A673 (cell line): ENCODE measurements at regions not wholly inside any gene's neighbourhood (a gene's known extent, or its start where the extent isn't known, plus 50 kb on each side); places are given as distances from the start of the nearest gene placed in this dataset.

Source experiments
- BruUV-seq: library from RNA; stranded (reverse); fragments of 400-500 nt; replicated peaks from 2 replicates; lab custom pipeline; 2021; lab: Mats Ljungman, UMichigan
- CTCF ChIA-PET: fragments of 300-600 bp; sonication (Branson Sonifier 250); formaldehyde crosslinking; loops from one replicate; lab custom pipeline; 2022; ENCODE audit warnings: antibody characterized with exemption; lab: Charles Lee
- POLR2A ChIA-PET: fragments of 300-600 bp; sonication (Branson Sonifier 250); formaldehyde crosslinking; loops from one replicate; lab custom pipeline; 2022; ENCODE audit warnings: antibody characterized with exemption; ENCODE audit not compliant: low non-redundant PET; lab: Charles Lee
- DNase-seq: peaks from one replicate; pipeline ENCODE4 v3.0.0-alpha.2; 2015; ENCODE audit warnings: low spot score
- H3K27ac ChIP-seq: fragments of 200-600 bp; sonication (generic); 2 replicates; pipeline ENCODE4 v1.5.1; 2016; ENCODE audit warnings: mixed run types, low read depth, mild to moderate bottlenecking, mixed read lengths, antibody characterized with exemption, low read length; ENCODE audit not compliant: poor library complexity, severe bottlenecking
- H3K27me3 ChIP-seq: fragments of 200-600 bp; sonication (generic); replicated peaks from 2 replicates; pipeline ENCODE4 v1.6.1; 2017; ENCODE audit warnings: mixed run types, low read depth, mild to moderate bottlenecking, mixed read lengths, antibody characterized with exemption, low read length; ENCODE audit not compliant: insufficient read depth, poor library complexity
- H3K36me3 ChIP-seq: fragments of 200-600 bp; sonication (generic); 2 replicates; pipeline ENCODE4 v1.6.1; 2016; ENCODE audit warnings: mixed run types, mild to moderate bottlenecking, mixed read lengths, antibody characterized with exemption, low read length; ENCODE audit not compliant: insufficient read depth, poor library complexity, severe bottlenecking
- H3K4me1 ChIP-seq: fragments of 200-600 bp; sonication (generic); 2 replicates; pipeline ENCODE4 v1.6.1; 2017; ENCODE audit warnings: mixed run types, mild to moderate bottlenecking, mixed read lengths, antibody characterized with exemption, low read length; ENCODE audit not compliant: insufficient read depth, poor library complexity, severe bottlenecking
- H3K4me3 ChIP-seq: fragments of 200-600 bp; sonication (generic); 2 replicates; pipeline ENCODE4 v1.5.1; 2016; ENCODE audit warnings: low read depth, mixed run types, mild to moderate bottlenecking, mixed read lengths, low read length; ENCODE audit not compliant: poor library complexity, severe bottlenecking
- H3K9me3 ChIP-seq: fragments of 200-600 bp; sonication (generic); 2 replicates; pipeline ENCODE4 v1.6.1; 2016; ENCODE audit warnings: mixed run types, low read depth, mild to moderate bottlenecking, mixed read lengths, antibody characterized with exemption, low read length; ENCODE audit not compliant: poor library complexity, severe bottlenecking
- CTCF ChIP-seq: fragments of 300-800, 200-600 bp; sonication (generic); conservative IDR thresholded peaks from 2 replicates; pipeline ENCODE4 v1.5.1; 2017; ENCODE audit warnings: low read depth, mild to moderate bottlenecking, antibody characterized with exemption, low read length, moderate library complexity, mixed read lengths
- EZH2 ChIP-seq: fragments of 200-600 bp; sonication (generic); IDR thresholded peaks from 2 replicates; pipeline ENCODE4 v1.6.1; 2017; ENCODE audit warnings: borderline replicate concordance, low read depth, mild to moderate bottlenecking, mixed read lengths, antibody characterized with exemption, low read length; ENCODE audit not compliant: poor library complexity, severe bottlenecking
- intact Hi-C: fragments of 100-400 bp; cut with micrococcal nuclease; formaldehyde crosslinking; loops from one replicate; pipeline ENCODE4 v1.10.0; 2022; ENCODE audit not compliant: unreplicated experiment

- no peaks in the 10 kb centered on the region for H3K4me1 ChIP-seq
- H3K4me3 ChIP-seq, result no peak overlapping the region
- CTCF ChIA-PET, result no interaction called here
These were observed 884.7 kb downstream of the TBC1D22A start for GRCh38 chr22:47647181-47647580.

GRCh38 chr22:47645923-47646322, 883.5 kb downstream of the TBC1D22A start:
- Histone ChIP-seq H3K4me3 (no peak overlapping the region), H3K4me1 (no peaks in the 10 kb centered on the region), H3K9me3 (no peaks in the 10 kb centered on the region), H3K36me3 (no peaks in the 10 kb centered on the region), H3K27me3 (no peaks in the 10 kb centered on the region), H3K27ac (no peak overlapping the region)
- ChIA-PET CTCF (no interaction called here), POLR2A (no interaction called here)
- TF ChIP-seq CTCF (no peak), EZH2 (no peak)
- no peak for DNase-seq
- intact Hi-C loops, result no loop called here
- BruUV-seq, result no TSS peak

More at GRCh38 chr22:47647181-47647580, 884.7 kb downstream of the TBC1D22A start:
- Histone ChIP-seq H3K27me3 (no peaks in the 10 kb centered on the region), H3K36me3 (no peaks in the 10 kb centered on the region), H3K27ac (no peak overlapping the region), H3K9me3 (no peaks in the 10 kb centered on the region)
- no peak for DNase-seq
- POLR2A ChIA-PET, result no interaction called here
- BruUV-seq, result no TSS peak
- TF ChIP-seq EZH2, result no peak
- TF ChIP-seq CTCF, result no peak
- intact Hi-C loops, result no loop called here

GRCh38 chr22:47645450-47645914, 883.0 kb downstream of the TBC1D22A start:
- Histone ChIP-seq H3K27ac (no peak overlapping the region), H3K27me3 (no peaks in the 10 kb centered on the region), H3K36me3 (no peaks in the 10 kb centered on the region), H3K4me3 (no peak overlapping the region), H3K9me3 (no peaks in the 10 kb centered on the region), H3K4me1 (no peaks in the 10 kb centered on the region)
- no peak for TF ChIP-seq CTCF
- TF ChIP-seq EZH2, result no peak
- intact Hi-C loops, result no loop called here
- POLR2A ChIA-PET, result no interaction called here
- CTCF ChIA-PET, result no interaction called here
- DNase-seq, result no peak
- no TSS peak for BruUV-seq
